Mucosa of gallbladder (tissue), 1 donor: ENCODE measurements at regions not wholly inside any gene's neighbourhood (a gene's known extent, or its start where the extent isn't known, plus 50 kb on each side); places are given as distances from the start of the nearest gene placed in this dataset.

Source experiments
- DNase-seq: peaks from one replicate; pipeline ENCODE4 v3.0.0-alpha.2; 2020; ENCODE audit warnings: low spot score
- donor health status: DM: no; HTN: no; CAD: no.

GRCh38 chr17:17417718-17418181 lies 59.0 kb upstream of the MED9 start:
- no peak for DNase-seq

DNA sequence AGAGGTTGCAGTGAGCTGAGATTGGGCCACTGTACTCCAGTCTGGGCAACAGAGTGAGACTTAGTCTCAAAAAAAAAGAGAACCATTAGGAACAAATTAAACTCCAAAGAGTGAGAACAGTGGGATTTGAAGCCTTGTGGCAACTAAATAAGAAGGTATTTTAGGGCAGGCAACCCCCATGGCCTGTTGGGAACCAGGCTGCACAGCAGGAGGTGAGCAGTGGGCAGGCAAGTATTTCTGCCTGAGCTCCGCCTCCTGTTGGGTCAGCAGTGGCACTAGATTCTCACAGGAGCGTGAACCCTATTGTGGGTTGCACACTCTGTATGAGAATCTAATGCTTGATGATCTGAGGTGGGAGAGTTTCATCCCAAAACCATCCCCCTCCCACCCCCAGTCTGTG lies 57.6 kb upstream of the MED9 start:
- no peak for DNase-seq

DNA sequence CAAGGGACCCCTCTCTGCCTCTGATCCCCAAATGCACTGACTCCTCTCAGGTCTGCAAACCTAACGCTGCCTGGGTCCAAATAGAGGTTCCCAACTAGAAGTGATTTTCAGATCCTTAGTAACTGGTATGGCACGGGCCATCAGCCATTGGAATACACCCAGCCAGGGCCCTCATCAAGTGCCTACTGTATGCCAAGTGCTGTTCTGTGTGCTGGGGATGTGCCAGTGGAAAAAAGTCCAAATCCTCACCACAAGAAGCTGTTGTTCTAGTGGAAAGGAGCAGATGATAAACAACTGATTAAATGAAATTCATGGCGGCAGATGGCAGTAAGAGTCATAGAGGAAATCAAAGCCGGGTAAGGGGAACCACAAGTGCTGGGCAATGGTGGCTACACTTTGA lies 57.2 kb upstream of the MED9 start:
- DNase-seq, result no peak

- no peak for DNase-seq
Observed at GRCh38 chr17:17420082-17420481, 56.7 kb upstream of the MED9 start.

- no peak for DNase-seq
Observed at GRCh38 chr17:17420561-17421269, 56.1 kb upstream of the MED9 start.

DNA sequence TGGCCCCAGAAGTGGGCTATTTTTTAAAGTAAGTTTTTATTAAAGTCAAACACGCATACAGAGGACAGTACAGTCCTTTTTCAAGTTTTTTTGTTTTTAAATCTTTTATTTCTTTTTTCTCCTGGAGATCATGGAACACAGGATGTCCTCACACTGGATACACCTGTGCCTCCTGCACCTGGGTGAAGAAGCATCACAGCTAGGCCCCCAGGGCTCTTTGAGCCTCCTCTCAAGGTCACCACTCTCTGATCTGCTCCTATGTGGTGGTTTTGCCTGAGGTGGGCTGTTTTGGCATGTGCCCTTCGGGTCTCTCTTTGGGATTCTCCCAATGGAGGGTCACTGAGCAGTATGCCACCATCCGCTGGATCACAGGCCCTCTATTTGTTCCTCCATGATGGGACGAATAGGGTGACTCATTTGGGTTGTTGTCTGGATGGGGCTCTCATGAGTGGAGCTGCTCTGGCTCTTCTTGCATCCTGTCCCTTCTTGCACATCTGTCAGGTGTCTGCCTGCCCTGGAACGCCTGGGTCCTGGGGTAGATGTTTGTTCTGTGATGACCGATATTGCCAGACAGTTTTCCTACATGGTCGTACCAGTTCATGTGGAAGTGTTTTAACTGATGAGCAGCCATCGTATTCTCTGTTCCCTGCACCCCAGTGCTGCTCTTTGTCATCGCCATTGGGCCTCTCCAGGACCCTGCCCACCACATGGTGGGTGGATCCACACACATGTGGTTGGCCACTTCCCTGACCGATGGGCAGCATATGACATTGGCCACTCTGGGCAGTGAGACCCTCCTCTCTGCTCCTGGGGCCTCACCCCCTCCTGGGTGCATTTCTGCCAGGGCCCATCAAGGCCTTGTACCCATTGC lies 55.2 kb upstream of the MED9 start:
- DNase-seq, result no peak

GRCh38 chr17:17422217-17422610 lies 54.6 kb upstream of the MED9 start:
- no peak for DNase-seq

DNA sequence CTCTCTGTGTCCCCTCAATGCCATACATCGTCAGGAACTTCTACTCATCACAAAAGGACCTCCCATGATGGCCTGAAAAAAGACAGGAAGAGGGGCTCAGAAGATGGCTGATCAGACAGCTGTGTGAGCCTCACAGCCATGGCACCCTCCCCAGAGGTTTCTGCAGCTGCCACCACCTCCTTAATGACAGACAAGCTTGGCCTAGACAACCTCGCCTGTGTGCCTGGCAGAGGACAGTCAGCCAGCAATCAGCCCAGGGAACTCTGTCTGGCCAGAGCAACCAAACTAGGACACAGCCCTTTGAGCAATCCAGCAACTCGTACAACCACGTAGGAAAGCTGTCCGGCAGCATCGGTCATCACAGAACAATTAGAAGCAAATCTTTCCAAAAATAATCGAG lies 54.2 kb upstream of the MED9 start:
- DNase-seq, result no peak

- no peak for DNase-seq
Observed at GRCh38 chr17:17423656-17424055, 53.1 kb upstream of the MED9 start.

DNA sequence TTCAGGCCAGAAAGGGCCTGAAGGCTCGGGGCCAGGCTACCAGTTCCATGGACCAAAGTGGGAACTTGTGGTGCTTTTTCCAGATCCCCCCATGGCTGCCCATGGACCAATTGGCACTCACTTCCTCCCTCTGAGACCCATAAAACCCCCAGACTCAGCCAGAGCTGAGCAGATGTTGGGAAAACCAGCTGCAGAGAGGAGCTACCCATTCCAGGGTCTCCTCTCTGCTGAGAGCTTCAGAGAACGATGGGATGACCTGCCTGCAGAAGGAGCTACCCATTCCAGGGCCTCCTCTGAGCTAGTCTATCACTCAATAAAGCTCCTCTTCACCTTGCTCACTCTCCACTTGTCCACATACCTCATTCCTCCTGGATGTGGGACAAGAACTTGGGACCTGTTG lies 52.2 kb upstream of the MED9 start:
- no peak for DNase-seq

DNA sequence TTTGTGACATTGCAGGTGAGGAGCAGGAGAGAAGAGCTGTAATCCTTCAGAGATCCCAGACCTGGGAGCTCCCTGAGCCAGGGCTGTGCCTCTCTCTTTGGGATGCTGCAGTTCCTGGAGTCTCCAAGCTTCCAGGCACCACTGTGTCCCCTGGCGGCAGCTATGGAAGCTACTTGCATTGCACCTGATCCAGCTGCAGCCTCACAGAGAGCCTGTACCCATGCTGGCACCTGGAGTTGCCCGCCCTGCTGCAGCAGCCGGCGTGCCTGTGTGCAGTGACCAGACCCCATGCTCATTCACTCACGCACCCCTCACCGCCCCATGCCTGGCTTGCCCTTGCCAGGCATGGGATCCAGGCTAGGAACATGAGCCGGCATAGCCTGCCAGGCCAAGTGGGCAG lies 51.8 kb upstream of the MED9 start:
- DNase-seq, result no peak

DNA sequence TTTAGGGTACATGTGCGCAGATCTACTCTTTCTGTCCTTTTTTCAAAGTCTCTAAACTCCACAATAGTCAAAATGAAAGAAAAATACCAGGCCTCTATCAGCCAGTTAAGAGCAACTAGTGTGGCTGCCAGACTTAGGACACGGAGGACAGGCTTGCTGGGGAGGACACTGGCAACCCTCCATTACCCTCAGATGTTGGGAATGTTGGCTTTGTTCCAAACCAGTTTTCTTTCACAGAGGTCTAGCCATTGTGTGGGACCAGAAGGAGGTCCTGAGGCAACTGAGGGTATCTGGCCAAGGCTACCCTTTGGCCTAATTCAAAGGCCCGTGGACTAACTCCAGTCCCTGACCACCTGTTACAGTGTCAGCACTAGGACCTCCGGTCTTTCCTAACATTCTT lies 51.2 kb upstream of the MED9 start:
- no peak for DNase-seq

DNA sequence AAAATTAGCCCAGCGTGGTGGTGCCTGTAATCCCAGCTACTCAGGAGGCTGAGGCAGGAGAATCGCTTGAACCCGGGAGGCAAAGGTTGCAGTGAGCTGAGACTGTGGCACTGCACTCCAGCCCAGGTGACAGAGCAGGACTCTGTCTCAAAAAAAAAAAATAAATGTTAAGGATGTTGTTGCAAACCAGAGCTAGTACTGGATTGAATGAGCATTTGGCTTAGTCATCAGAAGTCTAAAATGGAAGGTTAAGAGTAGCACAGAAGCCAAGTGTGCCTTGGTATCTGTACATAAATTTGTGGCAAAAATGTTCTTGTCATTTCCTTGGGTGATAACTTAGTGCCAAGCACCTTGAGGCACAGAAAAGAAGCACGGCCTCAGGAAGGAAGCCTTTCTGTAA lies 50.6 kb upstream of the MED9 start:
- DNase-seq, result no peak
